Limb (tissue), 2 donors: ENCODE measurements at regions not wholly inside any gene's neighbourhood (a gene's known extent, or its start where the extent isn't known, plus 50 kb on each side); places are given as distances from the start of the nearest gene placed in this dataset.
A peak's percentile ranks its signal among the peaks of the same experiment; 100 is the strongest.

Source experiments
- DNase-seq, 2 donors: peaks; one replicate each; pipeline ENCODE4 v3.0.0-alpha.2; 2016; ENCODE audit errors: extremely low spot score in 2 of 2

- DNase-seq, result no peak
Measured at GRCh38 chr6:44559486-44560270, 172.2 kb downstream of the CDC5L start.

DNA sequence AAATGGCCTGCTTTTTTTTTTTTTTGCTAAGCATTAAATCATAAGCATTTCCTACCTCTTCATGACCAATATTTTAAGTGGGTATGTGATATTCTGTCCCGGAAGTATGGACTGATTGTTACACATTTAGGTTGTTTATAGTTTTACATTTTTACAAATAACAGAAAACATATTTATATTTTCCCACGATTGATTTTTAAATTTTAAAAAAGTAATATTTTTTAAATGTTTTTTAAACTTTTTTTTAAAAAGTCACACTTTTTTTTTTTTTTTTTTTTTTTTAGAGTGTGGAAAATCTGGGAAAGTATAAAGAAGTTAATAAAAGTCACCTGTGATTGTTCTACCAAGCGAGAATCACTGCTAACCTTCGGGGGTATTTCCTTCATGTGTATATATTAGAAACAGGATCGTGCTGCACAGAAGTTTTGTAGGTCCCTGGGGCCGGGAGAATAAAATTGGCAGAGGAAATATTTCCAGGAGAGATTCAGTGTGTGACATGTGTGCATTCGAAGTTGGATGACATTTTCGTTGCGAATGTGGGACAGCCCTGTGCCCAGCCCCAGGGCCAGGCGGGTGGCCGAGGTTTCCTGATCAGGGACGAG is 173.1 kb downstream of the CDC5L start:
- DNase-seq, result no peak

DNA sequence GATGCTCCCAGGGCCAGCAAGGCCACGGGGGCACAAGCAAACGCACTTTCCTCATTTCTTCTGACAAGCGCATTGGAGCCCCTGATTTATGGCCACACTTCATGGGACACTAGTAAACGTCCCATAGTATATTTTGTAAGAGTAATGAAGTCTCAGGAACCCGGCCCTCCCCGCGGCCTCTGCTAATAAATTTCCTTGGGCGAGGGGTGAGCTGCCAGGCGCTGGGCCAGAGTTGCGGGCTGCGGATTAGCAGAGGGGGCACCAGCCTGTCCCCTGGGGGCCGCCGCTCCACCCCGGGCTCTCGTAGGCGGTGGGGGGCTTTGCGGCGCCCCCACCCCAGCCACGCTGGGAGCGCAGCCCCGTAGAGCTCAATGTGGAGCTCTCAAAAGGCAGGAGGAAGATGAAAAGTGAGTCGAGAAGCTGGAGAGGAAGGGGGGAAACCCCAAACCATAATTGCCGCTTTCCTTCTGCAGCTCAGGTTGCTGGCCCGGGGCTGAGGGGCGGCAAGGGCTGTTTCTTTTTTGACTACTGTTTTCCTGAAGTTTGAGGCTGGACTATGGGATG is 173.6 kb downstream of the CDC5L start:
- DNase-seq, result peak in 1 of 2 donors; percentile 63

- DNase-seq, result no peak
Measured at GRCh38 chr6:44561832-44562665, 174.5 kb downstream of the CDC5L start.

GRCh38 chr6:44563397-44563796 is 175.9 kb downstream of the CDC5L start:
- DNase-seq, result peak in 1 of 2 donors; percentile 47

- no peak for DNase-seq
Measured at GRCh38 chr6:44564906-44565524, 177.5 kb downstream of the CDC5L start.

GRCh38 chr6:44567406-44567805 is 179.9 kb downstream of the CDC5L start:
- DNase-seq, result no peak

GRCh38 chr6:44569131-44569530 is 181.6 kb downstream of the CDC5L start:
- no peak for DNase-seq

GRCh38 chr6:44569931-44570385 is 182.5 kb downstream of the CDC5L start:
- peak; percentile 55 to 59 for DNase-seq

GRCh38 chr6:44571510-44571909 is 184.0 kb downstream of the CDC5L start:
- no peak for DNase-seq

DNA sequence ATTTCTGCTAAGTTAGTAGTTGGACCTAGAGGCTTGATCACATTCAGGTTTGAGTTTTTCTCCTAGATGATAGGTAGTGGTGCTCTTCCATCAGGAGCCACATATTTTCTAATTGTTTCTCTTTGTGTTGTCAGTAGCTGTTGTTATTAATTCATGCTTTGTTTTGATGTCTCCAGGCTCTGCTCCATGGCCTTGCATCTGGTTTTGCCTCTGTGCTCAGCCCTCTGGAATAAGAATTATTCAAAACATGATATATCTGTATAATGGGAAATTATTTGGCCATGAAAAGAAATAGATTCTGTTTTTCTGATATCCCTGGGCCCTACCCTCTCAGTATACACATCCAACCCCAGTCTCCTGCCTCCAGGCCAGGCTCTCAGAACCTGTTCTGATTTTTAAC is 184.8 kb downstream of the CDC5L start:
- DNase-seq, result no peak

GRCh38 chr6:44575644-44576043 is 188.1 kb downstream of the CDC5L start:
- no peak for DNase-seq

DNA sequence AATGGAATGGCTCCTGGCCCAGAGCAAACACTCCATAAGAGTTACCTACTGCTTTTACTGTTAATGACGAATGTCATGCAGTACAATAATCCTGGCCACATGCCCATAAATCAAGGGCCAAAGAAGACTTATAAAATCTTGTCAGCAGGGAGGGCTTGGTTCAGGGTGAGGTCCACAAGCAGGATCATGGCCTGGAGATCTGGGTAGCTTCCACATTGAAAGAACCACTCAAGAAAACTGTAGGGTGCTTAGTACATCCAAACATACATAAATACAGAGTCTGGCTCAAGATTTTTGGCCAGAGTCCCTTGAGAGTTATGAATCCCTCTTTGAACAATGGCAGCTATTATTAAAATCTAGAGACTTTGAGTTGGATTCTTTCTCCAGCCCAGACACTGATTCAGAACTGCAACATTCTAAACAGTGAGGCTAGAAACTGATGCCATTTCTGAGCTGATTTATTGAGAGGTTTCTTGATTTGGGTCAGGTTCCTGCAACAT is 188.7 kb downstream of the CDC5L start:
- DNase-seq, result peak in 1 of 2 donors; percentile 26

DNA sequence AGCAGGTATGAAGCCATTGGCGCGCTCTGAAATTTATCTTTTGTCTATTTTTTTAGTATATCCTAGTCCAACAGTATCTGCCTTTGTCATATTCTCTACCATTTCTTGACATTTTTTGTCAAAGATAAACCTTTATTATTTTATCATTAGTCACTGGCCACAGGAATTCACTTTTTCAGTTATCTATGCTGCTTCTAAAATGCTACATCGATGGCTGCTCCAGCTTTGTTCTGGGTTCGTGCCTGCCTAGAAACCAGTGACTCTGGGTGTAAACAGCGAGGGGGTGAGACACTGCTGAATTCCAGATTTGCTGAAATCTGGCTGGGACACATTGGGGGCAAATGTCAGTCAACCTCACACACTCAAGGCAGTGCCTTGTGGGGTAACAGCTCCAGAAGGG is 193.4 kb downstream of the CDC5L start:
- DNase-seq, result no peak

GRCh38 chr6:44582930-44583329 is 195.4 kb downstream of the CDC5L start:
- DNase-seq, result no peak

GRCh38 chr6:44590471-44590870 is 203.0 kb downstream of the CDC5L start:
- DNase-seq, result no peak

DNA sequence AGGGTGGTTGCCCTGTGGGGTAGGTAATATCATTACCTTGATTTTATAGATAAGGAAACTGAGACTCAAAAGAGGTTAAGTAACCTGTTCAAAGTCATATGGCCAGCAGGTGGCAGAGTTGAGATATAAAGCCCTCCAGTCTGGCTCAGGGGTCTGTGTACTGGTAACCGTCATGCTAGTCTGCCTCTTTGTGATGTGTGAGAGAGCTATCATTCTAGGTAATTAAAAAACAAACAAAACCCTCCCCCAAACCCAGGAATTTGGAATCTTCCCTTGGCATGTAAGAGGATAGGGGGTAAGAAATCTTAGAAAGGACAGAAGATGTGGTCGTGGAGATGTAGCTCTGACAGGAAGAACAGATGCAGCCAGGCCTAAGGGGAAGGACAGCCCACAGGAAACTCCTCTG is 206.0 kb downstream of the CDC5L start:
- peak in 1 of 2 donors; percentile 33 for DNase-seq

GRCh38 chr6:44594481-44594880 is 207.0 kb downstream of the CDC5L start:
- peak in 1 of 2 donors; percentile 46 for DNase-seq

GRCh38 chr6:44598679-44599078 is 211.2 kb downstream of the CDC5L start:
- DNase-seq, result no peak

DNA sequence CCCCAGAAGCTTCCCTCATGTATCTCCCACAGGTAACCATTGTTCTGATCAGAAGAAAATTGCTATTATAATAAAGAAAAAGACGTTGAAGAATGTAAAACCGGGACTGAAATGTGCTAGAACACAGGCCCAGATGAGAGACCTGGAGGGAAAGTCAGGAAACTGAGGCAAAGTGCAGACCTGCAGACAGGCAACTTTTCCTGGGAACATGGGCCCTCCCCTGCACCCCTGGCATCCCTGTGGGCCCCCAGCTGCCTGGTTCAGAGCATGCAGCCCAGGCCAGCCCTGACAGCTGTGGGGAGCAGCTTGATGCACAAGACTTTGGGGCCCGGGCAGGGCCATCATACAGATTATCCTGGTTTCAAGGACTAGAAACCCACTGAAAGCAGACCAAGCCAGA is 212.2 kb downstream of the CDC5L start:
- no peak for DNase-seq

- DNase-seq, result no peak
Measured at GRCh38 chr6:44603044-44603686, 215.7 kb downstream of the CDC5L start.
